Osteoblast (primary cell): ENCODE measurements at regions not wholly inside any gene's neighbourhood (a gene's known extent, or its start where the extent isn't known, plus 50 kb on each side); places are given as distances from the start of the nearest gene placed in this dataset.

ENCODE experiments used
- DNase-seq: peaks from one replicate; pipeline ENCODE4 v3.0.0; 2011; ENCODE audit warnings: low spot score, mixed read lengths; ENCODE audit not compliant: insufficient read length; ENCODE audit errors: missing footprints
- H2AFZ ChIP-seq: 2 replicates; pipeline ENCODE4 v1.6.0; 2011; ENCODE audit warnings: mild to moderate bottlenecking, low read length
- H3K27ac ChIP-seq: 2 replicates; pipeline ENCODE4 v1.5.1; 2011; ENCODE audit warnings: mild to moderate bottlenecking, low read depth, low read length, moderate library complexity
- H3K27me3 ChIP-seq: 2 replicates; pipeline ENCODE4 v1.6.0; 2012; ENCODE audit warnings: mild to moderate bottlenecking, control low read depth, inconsistent platforms, low read length, moderate library complexity; ENCODE audit not compliant: insufficient read depth
- H3K36me3 ChIP-seq: 2 replicates; pipeline ENCODE4 v1.5.1; 2011; ENCODE audit warnings: mild to moderate bottlenecking, low read length, control low read depth, moderate library complexity; ENCODE audit not compliant: insufficient read depth
- H3K4me1 ChIP-seq: 2 replicates; pipeline ENCODE4 v1.5.1; 2011; ENCODE audit warnings: mild to moderate bottlenecking, low read length, control low read depth, moderate library complexity; ENCODE audit not compliant: insufficient read depth
- H3K4me2 ChIP-seq: 2 replicates; pipeline ENCODE4 v1.6.0; 2011; ENCODE audit warnings: mild to moderate bottlenecking, low read length; ENCODE audit not compliant: insufficient read depth
- H3K4me3 ChIP-seq: fragments of 200-600 bp; sonication (generic); 3 replicates; pipeline ENCODE4 v1.5.1; 2012; ENCODE audit warnings: mild to moderate bottlenecking, low read length, inconsistent platforms; ENCODE audit not compliant: insufficient read depth
- H3K79me2 ChIP-seq: 2 replicates; pipeline ENCODE4 v1.6.0; 2012; ENCODE audit warnings: mild to moderate bottlenecking, low read length, control low read depth, inconsistent platforms; ENCODE audit not compliant: insufficient read depth
- H3K9me3 ChIP-seq: 2 replicates; pipeline ENCODE4 v1.5.1; 2011; ENCODE audit warnings: low read depth, low read length, control low read depth
- H4K20me1 ChIP-seq: 2 replicates; pipeline ENCODE4 v1.6.0; 2012; ENCODE audit warnings: mild to moderate bottlenecking, low read length, control low read depth; ENCODE audit not compliant: insufficient read depth
- CTCF ChIP-seq: IDR thresholded peaks from 2 replicates; pipeline ENCODE4 v1.5.1; 2011; ENCODE audit warnings: mild to moderate bottlenecking, low read depth, low read length, moderate library complexity; ENCODE audit errors: extremely low read depth

DNA sequence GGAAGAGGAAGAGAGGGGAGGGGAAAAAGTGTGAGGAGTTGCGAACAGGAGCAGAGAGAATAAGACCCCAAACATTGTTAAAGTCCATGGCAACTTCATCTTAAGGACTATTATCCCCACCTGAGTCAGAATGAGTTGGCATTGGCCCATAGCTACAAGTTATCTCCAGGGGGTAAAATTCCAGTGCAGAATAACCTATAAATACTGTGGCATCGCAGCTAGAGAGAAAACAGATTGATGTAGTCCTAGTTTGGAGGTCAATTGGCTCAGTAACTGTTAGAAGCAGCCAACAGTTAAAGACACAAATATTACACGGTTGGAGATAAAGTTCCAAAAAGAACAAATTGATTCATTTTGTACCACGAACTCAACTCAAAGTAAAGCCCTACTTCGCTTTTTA is 313.9 kb upstream of the CCDC54 start:
- no peaks in the 10 kb centered on the region for H3K9me3 ChIP-seq
- no peaks in the 10 kb centered on the region for H3K79me2 ChIP-seq
- peak overlapping the region; percentile 26 for H3K4me2 ChIP-seq
- no peaks in the 10 kb centered on the region for H3K36me3 ChIP-seq
- peak overlapping the region; percentile 24 for H2AFZ ChIP-seq
- peaks cover 56% of the 10 kb centered on the region for H3K4me1 ChIP-seq
- no peak overlapping the region for H3K4me3 ChIP-seq
- no peaks in the 10 kb centered on the region for H3K27me3 ChIP-seq
- H3K27ac ChIP-seq, result peak overlapping the region; percentile 79
- DNase-seq, result no peak
- TF ChIP-seq CTCF, result no peak
- H4K20me1 ChIP-seq, result no peaks in the 10 kb centered on the region

DNA sequence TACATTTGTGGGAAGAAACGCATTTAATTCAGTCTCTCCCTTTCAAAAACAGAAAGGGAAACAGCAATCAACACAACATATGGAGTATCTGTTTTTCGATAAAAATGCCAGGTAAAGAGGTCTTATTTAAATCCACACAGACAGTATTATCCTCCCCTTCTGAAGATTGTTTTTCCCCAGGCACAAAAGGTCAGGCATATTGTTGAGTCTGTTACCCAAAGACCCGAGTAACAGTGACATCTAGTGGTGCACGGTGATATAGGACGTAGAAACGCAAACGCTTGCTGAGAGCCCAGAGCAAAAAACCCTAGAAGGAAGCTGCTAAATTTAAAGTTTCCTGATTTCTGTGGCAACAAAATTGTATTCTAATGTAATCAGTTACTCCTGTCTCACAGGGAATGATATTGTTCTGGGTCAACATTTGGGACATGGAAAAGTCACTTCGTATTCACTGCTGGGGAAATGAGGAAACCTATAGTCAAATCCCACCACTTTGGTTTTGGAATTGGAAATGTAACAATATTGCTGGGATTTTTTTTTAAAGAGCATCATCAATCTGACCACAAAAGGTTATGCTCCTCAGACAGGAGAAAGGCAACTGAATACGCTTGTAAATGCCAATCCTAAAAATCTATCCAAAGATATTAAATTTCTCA is 312.7 kb upstream of the CCDC54 start:
- Histone ChIP-seq H3K36me3 (no peaks in the 10 kb centered on the region), H3K79me2 (no peaks in the 10 kb centered on the region), H4K20me1 (no peaks in the 10 kb centered on the region), H3K4me1 (peaks cover 67% of the 10 kb centered on the region), H3K4me3 (no peak overlapping the region), H3K4me2 (peak overlapping the region; percentile 32), H3K27ac (peak overlapping the region; percentile 79), H2AFZ (peak overlapping the region; percentile 26), H3K27me3 (no peaks in the 10 kb centered on the region), H3K9me3 (no peaks in the 10 kb centered on the region)
- no peak for DNase-seq
- TF ChIP-seq CTCF, result peak; percentile 87

DNA sequence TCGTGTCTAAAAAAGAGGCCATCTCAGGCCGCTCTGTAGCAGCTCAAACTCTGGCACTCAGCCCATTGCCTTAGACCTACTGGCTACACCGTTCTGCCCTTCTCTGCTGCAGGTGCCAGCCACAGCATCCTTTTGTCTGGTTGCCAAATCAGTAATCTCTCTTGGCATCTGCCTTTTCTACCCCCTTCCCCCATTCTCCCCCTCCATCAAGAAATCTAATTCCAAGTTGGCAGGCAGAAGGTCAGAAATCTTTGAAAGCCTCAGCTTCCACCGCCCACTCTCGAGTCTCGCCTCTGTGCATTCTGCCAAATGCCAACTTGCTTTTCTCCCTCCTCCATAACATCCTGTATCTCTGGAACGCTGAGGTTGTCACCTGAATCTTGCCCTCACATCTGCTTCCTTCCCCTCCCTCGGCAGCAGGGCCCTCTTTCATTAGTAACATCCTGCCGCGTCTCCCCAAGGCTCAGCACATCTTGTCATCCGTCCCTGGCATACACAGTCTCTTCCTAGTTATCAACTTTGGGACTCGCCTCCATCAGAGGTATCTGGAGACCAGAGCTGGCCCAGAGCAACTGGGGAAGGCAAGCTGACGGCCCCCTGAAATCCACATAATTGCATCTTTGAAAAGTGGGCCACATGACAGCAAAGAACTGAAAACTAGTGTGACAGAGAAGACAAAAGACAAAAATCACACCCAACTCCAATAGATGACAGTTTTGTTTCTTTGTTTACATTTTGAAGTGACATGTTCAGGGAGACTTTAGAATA is 312.0 kb upstream of the CCDC54 start:
- Histone ChIP-seq H3K79me2 (no peaks in the 10 kb centered on the region), H3K27me3 (no peaks in the 10 kb centered on the region), H3K9me3 (no peaks in the 10 kb centered on the region), H3K27ac (peak overlapping the region; percentile 79), H2AFZ (peak overlapping the region; percentile 75), H4K20me1 (no peaks in the 10 kb centered on the region), H3K4me2 (peak overlapping the region; percentile 32), H3K4me3 (no peak overlapping the region), H3K36me3 (no peaks in the 10 kb centered on the region), H3K4me1 (peaks cover 71% of the 10 kb centered on the region)
- TF ChIP-seq CTCF, result no peak
- no peak for DNase-seq

DNA sequence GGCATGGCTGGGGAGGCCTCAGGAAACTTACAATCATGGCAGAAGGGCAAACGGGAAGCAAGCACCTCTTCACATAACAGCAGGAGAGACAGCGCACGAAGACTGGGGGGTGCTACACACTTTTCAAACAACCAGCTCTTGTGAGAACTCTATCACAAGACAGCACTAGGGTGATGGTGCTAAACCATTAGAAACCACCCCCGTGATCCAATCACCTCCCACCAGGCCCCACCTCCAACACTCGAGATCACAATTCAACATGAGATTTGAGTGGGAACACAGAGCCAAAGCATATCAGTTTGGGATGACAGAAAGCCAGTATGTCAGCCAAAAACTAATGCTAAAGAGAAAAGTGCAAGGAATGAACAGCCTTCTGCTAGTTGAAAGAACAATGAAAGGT is 309.8 kb upstream of the CCDC54 start:
- peaks cover 58% of the 10 kb centered on the region for H3K4me1 ChIP-seq

More for the DNA sequence above, 309.8 kb upstream of the CCDC54 start:
- no peaks in the 10 kb centered on the region for H3K9me3 ChIP-seq
- TF ChIP-seq CTCF, result no peak
- no peak overlapping the region for H2AFZ ChIP-seq
- no peaks in the 10 kb centered on the region for H4K20me1 ChIP-seq
- H3K4me3 ChIP-seq, result no peak overlapping the region
- no peak for DNase-seq
- H3K4me2 ChIP-seq, result no peak overlapping the region
- H3K79me2 ChIP-seq, result no peaks in the 10 kb centered on the region
- no peaks in the 10 kb centered on the region for H3K27me3 ChIP-seq
- peak overlapping the region; percentile 77 for H3K27ac ChIP-seq
- H3K36me3 ChIP-seq, result no peaks in the 10 kb centered on the region
